HepG2 (cell line): ENCODE measurements at regions not wholly inside any gene's neighbourhood (a gene's known extent, or its start where the extent isn't known, plus 50 kb on each side); places are given as distances from the start of the nearest gene placed in this dataset.

Source experiments
- CTCF ChIP-seq: sonication (generic); formaldehyde crosslinking; IDR thresholded peaks from 2 replicates; pipeline ENCODE4 v1.5.0; 2020; ENCODE audit warnings: mild to moderate bottlenecking, missing genetic modification reagents, moderate library complexity
- EZH2 ChIP-seq: conservative IDR thresholded peaks from 2 replicates; pipeline ENCODE4 v1.6.1; 2012; ENCODE audit warnings: mild to moderate bottlenecking, low read depth, low read length, moderate library complexity
- PREB ChIP-seq: sonication (generic); formaldehyde crosslinking; IDR thresholded peaks from 2 replicates; pipeline ENCODE4 v1.4.0; 2020; ENCODE audit warnings: missing genetic modification reagents
- ZFP90 ChIP-seq: sonication (generic); formaldehyde crosslinking; IDR thresholded peaks from 2 replicates; pipeline ENCODE4 v1.8.0; 2022; ENCODE audit warnings: missing genetic modification reagents, mild to moderate bottlenecking, inconsistent platforms, borderline replicate concordance
- ZNF24 ChIP-seq: fragments of 450-650 bp; IDR thresholded peaks from 2 replicates; pipeline ENCODE4 v1.6.1; 2017; ENCODE audit warnings: antibody characterized with exemption, mild to moderate bottlenecking
- ZNF572 ChIP-seq: sonication (generic); formaldehyde crosslinking; IDR thresholded peaks from 2 replicates; pipeline ENCODE4 v1.5.1; 2020; ENCODE audit warnings: mild to moderate bottlenecking, missing genetic modification reagents
- TF ChIP-seq, protein P1 (sequence below): IDR thresholded peaks from 2 replicates; pipeline ENCODE4 v1.6.1; 2016; ENCODE audit warnings: low read depth

- no peak for TF ChIP-seq CTCF (CRISPR knock-in tag)
- no peak for TF ChIP-seq ZFP90 (CRISPR knock-in tag)
- TF ChIP-seq PREB (CRISPR knock-in tag): no peak
- TF ChIP-seq ZNF572 (CRISPR knock-in tag): no peak
- TF ChIP-seq, protein P1, sequence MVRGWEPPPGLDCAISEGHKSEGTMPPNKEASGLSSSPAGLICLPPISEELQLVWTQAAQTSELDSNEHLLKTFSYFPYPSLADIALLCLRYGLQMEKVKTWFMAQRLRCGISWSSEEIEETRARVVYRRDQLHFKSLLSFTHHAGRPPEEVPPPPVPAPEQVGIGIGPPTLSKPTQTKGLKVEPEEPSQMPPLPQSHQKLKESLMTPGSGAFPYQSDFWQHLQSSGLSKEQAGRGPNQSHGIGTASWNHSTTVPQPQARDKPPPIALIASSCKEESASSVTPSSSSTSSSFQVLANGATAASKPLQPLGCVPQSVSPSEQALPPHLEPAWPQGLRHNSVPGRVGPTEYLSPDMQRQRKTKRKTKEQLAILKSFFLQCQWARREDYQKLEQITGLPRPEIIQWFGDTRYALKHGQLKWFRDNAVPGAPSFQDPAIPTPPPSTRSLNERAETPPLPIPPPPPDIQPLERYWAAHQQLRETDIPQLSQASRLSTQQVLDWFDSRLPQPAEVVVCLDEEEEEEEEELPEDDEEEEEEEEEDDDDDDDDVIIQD (CRISPR knock-in tag): no peak
- TF ChIP-seq ZNF24: no peak
- TF ChIP-seq EZH2: no peak
These were observed 144.1 kb upstream of the CTTNBP2NL start for GRCh38 chr1:112251766-112252506.
